A673 (cell line): ENCODE measurements at regions not wholly inside any gene's neighbourhood (a gene's known extent, or its start where the extent isn't known, plus 50 kb on each side); places are given as distances from the start of the nearest gene placed in this dataset.

Experiments used
- BruUV-seq: library from RNA; stranded (reverse); fragments of 400-500 nt; replicated peaks from 2 replicates; lab custom pipeline; 2021; lab: Mats Ljungman, UMichigan
- CTCF ChIA-PET: fragments of 300-600 bp; sonication (Branson Sonifier 250); formaldehyde crosslinking; loops from one replicate; lab custom pipeline; 2022; ENCODE audit warnings: antibody characterized with exemption; lab: Charles Lee
- POLR2A ChIA-PET: fragments of 300-600 bp; sonication (Branson Sonifier 250); formaldehyde crosslinking; loops from one replicate; lab custom pipeline; 2022; ENCODE audit warnings: antibody characterized with exemption; ENCODE audit not compliant: low non-redundant PET; lab: Charles Lee
- DNase-seq: peaks from one replicate; pipeline ENCODE4 v3.0.0-alpha.2; 2015; ENCODE audit warnings: low spot score
- H3K27ac ChIP-seq: fragments of 200-600 bp; sonication (generic); 2 replicates; pipeline ENCODE4 v1.5.1; 2016; ENCODE audit warnings: mixed run types, low read depth, mild to moderate bottlenecking, mixed read lengths, antibody characterized with exemption, low read length; ENCODE audit not compliant: poor library complexity, severe bottlenecking
- H3K27me3 ChIP-seq: fragments of 200-600 bp; sonication (generic); replicated peaks from 2 replicates; pipeline ENCODE4 v1.6.1; 2017; ENCODE audit warnings: mixed run types, low read depth, mild to moderate bottlenecking, mixed read lengths, antibody characterized with exemption, low read length; ENCODE audit not compliant: insufficient read depth, poor library complexity
- H3K36me3 ChIP-seq: fragments of 200-600 bp; sonication (generic); 2 replicates; pipeline ENCODE4 v1.6.1; 2016; ENCODE audit warnings: mixed run types, mild to moderate bottlenecking, mixed read lengths, antibody characterized with exemption, low read length; ENCODE audit not compliant: insufficient read depth, poor library complexity, severe bottlenecking
- H3K4me1 ChIP-seq: fragments of 200-600 bp; sonication (generic); 2 replicates; pipeline ENCODE4 v1.6.1; 2017; ENCODE audit warnings: mixed run types, mild to moderate bottlenecking, mixed read lengths, antibody characterized with exemption, low read length; ENCODE audit not compliant: insufficient read depth, poor library complexity, severe bottlenecking
- H3K4me3 ChIP-seq: fragments of 200-600 bp; sonication (generic); 2 replicates; pipeline ENCODE4 v1.5.1; 2016; ENCODE audit warnings: low read depth, mixed run types, mild to moderate bottlenecking, mixed read lengths, low read length; ENCODE audit not compliant: poor library complexity, severe bottlenecking
- H3K9me3 ChIP-seq: fragments of 200-600 bp; sonication (generic); 2 replicates; pipeline ENCODE4 v1.6.1; 2016; ENCODE audit warnings: mixed run types, low read depth, mild to moderate bottlenecking, mixed read lengths, antibody characterized with exemption, low read length; ENCODE audit not compliant: poor library complexity, severe bottlenecking
- CTCF ChIP-seq: fragments of 300-800, 200-600 bp; sonication (generic); conservative IDR thresholded peaks from 2 replicates; pipeline ENCODE4 v1.5.1; 2017; ENCODE audit warnings: low read depth, mild to moderate bottlenecking, antibody characterized with exemption, low read length, moderate library complexity, mixed read lengths
- EZH2 ChIP-seq: fragments of 200-600 bp; sonication (generic); IDR thresholded peaks from 2 replicates; pipeline ENCODE4 v1.6.1; 2017; ENCODE audit warnings: borderline replicate concordance, low read depth, mild to moderate bottlenecking, mixed read lengths, antibody characterized with exemption, low read length; ENCODE audit not compliant: poor library complexity, severe bottlenecking
- intact Hi-C: fragments of 100-400 bp; cut with micrococcal nuclease; formaldehyde crosslinking; loops from one replicate; pipeline ENCODE4 v1.10.0; 2022; ENCODE audit not compliant: unreplicated experiment

GRCh38 chr2:139077099-139077737 is 297.0 kb upstream of the NXPH2 start:
- ChIA-PET POLR2A (no interaction called here), CTCF (no interaction called here)
- Histone ChIP-seq H3K27ac (no peak overlapping the region), H3K27me3 (no peaks in the 10 kb centered on the region), H3K9me3 (no peaks in the 10 kb centered on the region), H3K4me1 (no peaks in the 10 kb centered on the region), H3K4me3 (no peak overlapping the region), H3K36me3 (no peaks in the 10 kb centered on the region)
- intact Hi-C loops, result no loop called here
- TF ChIP-seq CTCF, result no peak
- no peak for TF ChIP-seq EZH2
- DNase-seq, result no peak
- no TSS peak for BruUV-seq

- no TSS peak for BruUV-seq
Observed at GRCh38 chr2:139067874-139068273, 287.7 kb upstream of the NXPH2 start.

GRCh38 chr2:139067072-139067471 is 286.9 kb upstream of the NXPH2 start:
- Histone ChIP-seq H3K4me3 (no peak overlapping the region), H3K36me3 (no peaks in the 10 kb centered on the region), H3K4me1 (no peaks in the 10 kb centered on the region), H3K27me3 (no peaks in the 10 kb centered on the region), H3K27ac (no peak overlapping the region), H3K9me3 (no peaks in the 10 kb centered on the region)
- no peak for DNase-seq
- BruUV-seq, result no TSS peak
- CTCF ChIA-PET, result no interaction called here
- no peak for TF ChIP-seq EZH2
- no peak for TF ChIP-seq CTCF
- POLR2A ChIA-PET, result no interaction called here
- intact Hi-C loops, result no loop called here

More at GRCh38 chr2:139067874-139068273, 287.7 kb upstream of the NXPH2 start:
- Histone ChIP-seq H3K27ac (no peak overlapping the region), H3K36me3 (no peaks in the 10 kb centered on the region), H3K27me3 (no peaks in the 10 kb centered on the region), H3K4me1 (no peaks in the 10 kb centered on the region), H3K9me3 (no peaks in the 10 kb centered on the region), H3K4me3 (no peak overlapping the region)
- TF ChIP-seq EZH2 (no peak), CTCF (no peak)
- POLR2A ChIA-PET, result no interaction called here
- intact Hi-C loops, result no loop called here
- CTCF ChIA-PET, result no interaction called here
- DNase-seq, result no peak
